ENCODE measurements at regions not wholly inside any gene's neighbourhood (a gene's known extent, or its start where the extent isn't known, plus 50 kb on each side); places are given as distances from the start of the nearest gene placed in this dataset.

DNA sequence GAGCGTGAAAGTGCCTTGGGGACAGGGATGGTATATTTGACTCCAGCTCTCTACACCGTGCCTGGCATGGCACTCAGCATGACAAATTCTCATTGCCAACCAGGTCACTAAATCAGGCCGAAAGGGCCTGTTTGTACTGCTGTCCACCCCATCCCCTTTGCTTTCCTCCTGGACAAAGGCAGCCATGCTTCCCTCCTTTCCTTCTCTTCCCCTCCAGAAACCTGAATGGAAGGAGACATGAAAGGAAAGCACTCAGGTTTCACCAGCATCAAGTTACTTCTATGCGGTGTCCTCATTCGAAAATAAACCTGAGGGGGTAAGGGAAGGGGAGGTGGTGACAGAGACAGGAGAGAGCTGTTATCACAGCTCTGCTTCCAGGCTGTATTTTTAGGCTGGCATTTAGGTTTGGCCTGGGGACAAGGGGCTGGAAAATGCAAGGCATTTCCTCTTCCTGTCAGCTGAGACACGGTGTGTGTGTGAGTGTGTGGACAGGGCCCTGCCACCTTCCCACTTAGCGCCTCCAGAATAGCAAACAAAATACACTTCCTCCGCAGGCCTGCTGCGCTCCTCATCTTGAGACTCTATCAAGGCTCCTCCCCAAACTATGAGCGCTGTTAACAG, 79.9 kb upstream of the COL13A1 start:
- H3K4me3 ChIP-seq: no peak overlapping the region
- H3K27me3 ChIP-seq: no peaks in the 10 kb centered on the region
- H3K36me3 ChIP-seq: no peaks in the 10 kb centered on the region
- intact Hi-C loops (cut with DNase I; ENCODE audit: low total_unique reads): loop anchor here (1.0 to 5.0 kb wide), 2 partner anchors 80 to 181 kb away; partner anchors contain the start of gene COL13A1
- TF ChIP-seq, protein P1, sequence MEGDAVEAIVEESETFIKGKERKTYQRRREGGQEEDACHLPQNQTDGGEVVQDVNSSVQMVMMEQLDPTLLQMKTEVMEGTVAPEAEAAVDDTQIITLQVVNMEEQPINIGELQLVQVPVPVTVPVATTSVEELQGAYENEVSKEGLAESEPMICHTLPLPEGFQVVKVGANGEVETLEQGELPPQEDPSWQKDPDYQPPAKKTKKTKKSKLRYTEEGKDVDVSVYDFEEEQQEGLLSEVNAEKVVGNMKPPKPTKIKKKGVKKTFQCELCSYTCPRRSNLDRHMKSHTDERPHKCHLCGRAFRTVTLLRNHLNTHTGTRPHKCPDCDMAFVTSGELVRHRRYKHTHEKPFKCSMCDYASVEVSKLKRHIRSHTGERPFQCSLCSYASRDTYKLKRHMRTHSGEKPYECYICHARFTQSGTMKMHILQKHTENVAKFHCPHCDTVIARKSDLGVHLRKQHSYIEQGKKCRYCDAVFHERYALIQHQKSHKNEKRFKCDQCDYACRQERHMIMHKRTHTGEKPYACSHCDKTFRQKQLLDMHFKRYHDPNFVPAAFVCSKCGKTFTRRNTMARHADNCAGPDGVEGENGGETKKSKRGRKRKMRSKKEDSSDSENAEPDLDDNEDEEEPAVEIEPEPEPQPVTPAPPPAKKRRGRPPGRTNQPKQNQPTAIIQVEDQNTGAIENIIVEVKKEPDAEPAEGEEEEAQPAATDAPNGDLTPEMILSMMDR (IDR thresholded peaks at IDR 0.05 in 4 of 5, conservative IDR thresholded peaks at IDR 0.05 in 1 of 5): no peak
- TF ChIP-seq POLR2A (IDR thresholded peaks at IDR 0.05): no peak
- H3K9me3 ChIP-seq: no peaks in the 10 kb centered on the region
- H3K4me1 ChIP-seq: peaks cover 15 to 18% of the 10 kb centered on the region in 2 donors
- in situ Hi-C loops (cut with MboI; ENCODE audit: low sequenced_read_pairs in 4 of 4): no loop called here
- ATAC-seq (peak; percentile 96 to 98), DNase-seq (peak; percentile 79 to 85)
- H3K27ac ChIP-seq: peak overlapping the region; percentile 27 to 81 (median 79)

DNA sequence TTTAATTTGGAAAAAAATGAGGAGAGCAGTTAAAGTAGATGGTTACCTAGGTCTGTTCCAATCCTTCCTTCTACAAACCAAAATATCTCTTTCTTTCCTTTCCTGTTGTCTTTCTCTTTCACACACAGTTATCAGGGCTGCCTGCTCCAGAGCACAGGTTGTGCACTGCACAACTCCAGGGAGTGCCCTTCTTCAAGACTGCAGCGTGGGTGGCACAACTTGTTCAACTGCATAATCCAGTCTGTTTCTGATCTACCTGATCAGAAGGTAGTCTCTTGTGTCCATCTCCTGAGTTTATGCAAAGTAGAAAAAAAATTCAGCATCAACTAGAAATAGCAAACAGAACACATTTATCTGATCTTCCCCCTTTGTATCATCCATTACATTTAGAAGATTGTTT, 78.1 kb upstream of the COL13A1 start:
- in situ Hi-C loops (cut with MboI; ENCODE audit: low sequenced_read_pairs in 4 of 4) (no loop called here), intact Hi-C loops (cut with DNase I; ENCODE audit: low total_unique reads) (loop anchor here (5.0 kb wide), 1 partner anchor 179 kb away; no protein-coding TSS in a partner anchor)
- Histone ChIP-seq H3K36me3 (no peaks in the 10 kb centered on the region), H3K9me3 (no peaks in the 10 kb centered on the region), H3K4me3 (no peak overlapping the region), H3K4me1 (peaks cover 19 to 29% of the 10 kb centered on the region in 2 donors), H3K27me3 (no peaks in the 10 kb centered on the region), H3K27ac (no peak overlapping the region)
- ATAC-seq (no peak), DNase-seq (no peak)
- TF ChIP-seq POLR2A (IDR thresholded peaks at IDR 0.05): no peak
- TF ChIP-seq, protein P1 (IDR thresholded peaks at IDR 0.05 in 4 of 5, conservative IDR thresholded peaks at IDR 0.05 in 1 of 5): no peak

DNA sequence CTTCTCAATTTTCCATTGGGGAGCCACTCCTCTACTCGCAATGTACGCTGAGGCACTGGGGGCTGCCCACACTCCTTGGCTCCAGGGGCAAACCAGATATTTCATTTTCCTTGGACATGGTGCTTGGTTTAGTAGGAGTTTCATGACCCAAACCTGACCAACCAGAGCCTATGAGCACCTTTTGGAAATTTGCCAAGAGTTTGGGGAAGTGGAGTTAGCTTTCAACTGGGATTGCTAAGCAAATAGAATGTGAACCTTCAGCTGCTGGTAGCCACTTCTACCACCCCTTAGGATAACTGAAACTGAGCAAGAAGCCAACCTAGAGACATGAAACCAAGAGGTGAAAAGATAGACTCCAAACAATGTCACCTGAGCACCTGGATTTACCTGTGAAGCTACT, 74.9 kb upstream of the COL13A1 start:
- ATAC-seq: no peak
- in situ Hi-C loops (cut with MboI; ENCODE audit: low sequenced_read_pairs in 4 of 4): no loop called here

DNA sequence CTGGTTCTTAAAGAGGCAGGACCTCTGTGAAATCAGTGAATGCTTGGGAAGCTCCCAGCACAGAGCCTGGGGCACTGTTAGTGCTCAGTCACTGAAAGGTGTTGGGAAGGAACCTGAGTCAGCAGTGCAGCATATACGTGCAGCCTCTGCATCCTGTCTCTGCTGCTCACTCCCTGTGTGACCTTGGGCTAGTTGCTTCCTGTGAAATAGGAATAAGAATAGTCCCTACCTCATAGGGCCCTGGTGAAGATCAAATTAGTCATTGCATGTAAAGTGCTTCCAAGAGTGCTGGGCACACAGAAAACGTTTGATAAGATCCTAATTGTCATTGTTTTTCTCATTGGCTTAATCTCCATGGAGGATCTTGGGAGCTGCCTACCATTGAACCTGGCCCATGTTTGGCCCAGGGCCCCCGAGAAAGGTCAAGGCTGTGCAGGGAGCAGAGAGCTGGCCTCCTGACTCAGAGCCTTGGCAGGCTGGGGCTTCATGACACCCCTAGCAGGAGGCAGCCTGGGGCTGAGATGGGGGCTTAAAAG, 73.3 kb upstream of the COL13A1 start:
- in situ Hi-C loops (cut with MboI; ENCODE audit: low sequenced_read_pairs in 4 of 4): no loop called here
- H3K27me3 ChIP-seq: no peaks in the 10 kb centered on the region
- H3K27ac ChIP-seq: peak overlapping the region in 3 of 4 donors; percentile 16 to 50 (median 46)
- peak in 1 of 2 donors; percentile 37 for DNase-seq
- H3K4me1 ChIP-seq: peaks cover 43 to 50% of the 10 kb centered on the region in 2 donors
- peak; percentile 43 to 75 for ATAC-seq
- no peak overlapping the region for H3K4me3 ChIP-seq
- intact Hi-C loops (cut with DNase I; ENCODE audit: low total_unique reads): no loop called here
- TF ChIP-seq POLR2A (IDR thresholded peaks at IDR 0.05): no peak
- TF ChIP-seq, protein P1 (IDR thresholded peaks at IDR 0.05 in 4 of 5, conservative IDR thresholded peaks at IDR 0.05 in 1 of 5): no peak
- H3K9me3 ChIP-seq: no peaks in the 10 kb centered on the region
- H3K36me3 ChIP-seq: no peaks in the 10 kb centered on the region

More for the DNA sequence above, 74.9 kb upstream of the COL13A1 start:
- intact Hi-C loops (cut with DNase I; ENCODE audit: low total_unique reads): no loop called here
- Histone ChIP-seq H3K36me3 (no peaks in the 10 kb centered on the region), H3K9me3 (no peaks in the 10 kb centered on the region), H3K4me3 (no peak overlapping the region), H3K4me1 (peaks cover 41 to 42% of the 10 kb centered on the region in 2 donors), H3K27ac (no peak overlapping the region), H3K27me3 (no peaks in the 10 kb centered on the region)
- TF ChIP-seq POLR2A (IDR thresholded peaks at IDR 0.05): no peak
- TF ChIP-seq, protein P1 (IDR thresholded peaks at IDR 0.05 in 4 of 5, conservative IDR thresholded peaks at IDR 0.05 in 1 of 5): no peak
- no peak for DNase-seq
